DND-41 (cell line): ENCODE measurements at regions not wholly inside any gene's neighbourhood (a gene's known extent, or its start where the extent isn't known, plus 50 kb on each side); places are given as distances from the start of the nearest gene placed in this dataset.

Source experiments
- CTCF ChIP-seq: IDR thresholded peaks from 2 replicates; pipeline ENCODE4 v1.5.1; 2012; ENCODE audit warnings: borderline replicate concordance, low read length, moderate library complexity, mild to moderate bottlenecking; ENCODE audit not compliant: poor library complexity, severe bottlenecking; ENCODE audit errors: extremely low read depth
- EZH2 ChIP-seq: IDR thresholded peaks from 3 replicates; pipeline ENCODE4 v1.6.1; 2012; ENCODE audit warnings: borderline replicate concordance, low read depth, mild to moderate bottlenecking, moderate library complexity, low read length, inconsistent platforms; ENCODE audit not compliant: severe bottlenecking

GRCh38 chr15:46111730-46112129, 476.9 kb downstream of the SQOR start:
- TF ChIP-seq CTCF (no peak), EZH2 (no peak)
